ENCODE measurements at regions not wholly inside any gene's neighbourhood (a gene's known extent, or its start where the extent isn't known, plus 50 kb on each side); places are given as distances from the start of the nearest gene placed in this dataset.

DNA sequence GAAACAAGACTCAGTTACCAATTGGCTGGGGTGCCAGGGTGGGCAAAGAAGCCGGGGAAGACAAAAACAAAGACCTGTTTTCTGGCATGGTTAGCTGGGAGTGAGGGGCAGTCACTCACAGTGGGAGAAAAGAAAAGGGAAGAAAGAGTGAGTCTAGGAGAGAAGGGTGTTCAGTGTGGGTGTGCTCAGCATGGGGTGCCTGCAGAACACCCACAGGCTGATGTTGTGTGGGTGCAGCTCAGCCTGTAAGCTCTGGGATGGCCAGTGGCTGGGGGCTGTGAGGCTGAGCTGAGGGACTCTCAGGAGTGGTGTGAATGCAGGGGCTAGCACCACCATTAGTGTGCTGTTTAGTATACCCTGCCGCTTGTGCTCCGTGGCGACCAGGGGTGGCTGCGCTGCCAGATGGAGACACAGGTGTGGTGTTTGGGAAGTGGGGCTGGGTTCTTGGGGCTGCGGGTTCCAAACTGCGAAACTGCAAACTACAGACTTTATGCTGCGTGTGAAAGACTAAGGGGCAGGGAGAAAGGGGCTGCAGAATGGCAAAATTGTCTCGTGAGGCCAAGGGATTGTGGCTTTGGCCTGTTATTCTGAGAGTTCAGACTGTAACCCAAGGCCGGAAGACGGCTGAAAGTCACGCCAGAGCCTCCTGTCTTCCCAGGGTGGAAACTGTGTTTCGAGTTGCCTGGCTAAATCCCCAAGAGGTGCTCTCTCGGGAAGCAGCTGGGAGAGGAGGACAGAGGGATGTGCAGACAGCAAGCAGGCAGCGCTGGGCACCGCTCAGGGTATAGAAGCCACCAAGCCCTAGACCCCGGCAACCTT is 156.3 kb downstream of the TTC32 start:
- TF ChIP-seq, protein P1, sequence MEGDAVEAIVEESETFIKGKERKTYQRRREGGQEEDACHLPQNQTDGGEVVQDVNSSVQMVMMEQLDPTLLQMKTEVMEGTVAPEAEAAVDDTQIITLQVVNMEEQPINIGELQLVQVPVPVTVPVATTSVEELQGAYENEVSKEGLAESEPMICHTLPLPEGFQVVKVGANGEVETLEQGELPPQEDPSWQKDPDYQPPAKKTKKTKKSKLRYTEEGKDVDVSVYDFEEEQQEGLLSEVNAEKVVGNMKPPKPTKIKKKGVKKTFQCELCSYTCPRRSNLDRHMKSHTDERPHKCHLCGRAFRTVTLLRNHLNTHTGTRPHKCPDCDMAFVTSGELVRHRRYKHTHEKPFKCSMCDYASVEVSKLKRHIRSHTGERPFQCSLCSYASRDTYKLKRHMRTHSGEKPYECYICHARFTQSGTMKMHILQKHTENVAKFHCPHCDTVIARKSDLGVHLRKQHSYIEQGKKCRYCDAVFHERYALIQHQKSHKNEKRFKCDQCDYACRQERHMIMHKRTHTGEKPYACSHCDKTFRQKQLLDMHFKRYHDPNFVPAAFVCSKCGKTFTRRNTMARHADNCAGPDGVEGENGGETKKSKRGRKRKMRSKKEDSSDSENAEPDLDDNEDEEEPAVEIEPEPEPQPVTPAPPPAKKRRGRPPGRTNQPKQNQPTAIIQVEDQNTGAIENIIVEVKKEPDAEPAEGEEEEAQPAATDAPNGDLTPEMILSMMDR (IDR thresholded peaks at IDR 0.05) = no peak
- TF ChIP-seq POLR2A (IDR thresholded peaks at IDR 0.05) = no peak
